ENCODE measurements at regions not wholly inside any gene's neighbourhood (a gene's known extent, or its start where the extent isn't known, plus 50 kb on each side); places are given as distances from the start of the nearest gene placed in this dataset.

DNA sequence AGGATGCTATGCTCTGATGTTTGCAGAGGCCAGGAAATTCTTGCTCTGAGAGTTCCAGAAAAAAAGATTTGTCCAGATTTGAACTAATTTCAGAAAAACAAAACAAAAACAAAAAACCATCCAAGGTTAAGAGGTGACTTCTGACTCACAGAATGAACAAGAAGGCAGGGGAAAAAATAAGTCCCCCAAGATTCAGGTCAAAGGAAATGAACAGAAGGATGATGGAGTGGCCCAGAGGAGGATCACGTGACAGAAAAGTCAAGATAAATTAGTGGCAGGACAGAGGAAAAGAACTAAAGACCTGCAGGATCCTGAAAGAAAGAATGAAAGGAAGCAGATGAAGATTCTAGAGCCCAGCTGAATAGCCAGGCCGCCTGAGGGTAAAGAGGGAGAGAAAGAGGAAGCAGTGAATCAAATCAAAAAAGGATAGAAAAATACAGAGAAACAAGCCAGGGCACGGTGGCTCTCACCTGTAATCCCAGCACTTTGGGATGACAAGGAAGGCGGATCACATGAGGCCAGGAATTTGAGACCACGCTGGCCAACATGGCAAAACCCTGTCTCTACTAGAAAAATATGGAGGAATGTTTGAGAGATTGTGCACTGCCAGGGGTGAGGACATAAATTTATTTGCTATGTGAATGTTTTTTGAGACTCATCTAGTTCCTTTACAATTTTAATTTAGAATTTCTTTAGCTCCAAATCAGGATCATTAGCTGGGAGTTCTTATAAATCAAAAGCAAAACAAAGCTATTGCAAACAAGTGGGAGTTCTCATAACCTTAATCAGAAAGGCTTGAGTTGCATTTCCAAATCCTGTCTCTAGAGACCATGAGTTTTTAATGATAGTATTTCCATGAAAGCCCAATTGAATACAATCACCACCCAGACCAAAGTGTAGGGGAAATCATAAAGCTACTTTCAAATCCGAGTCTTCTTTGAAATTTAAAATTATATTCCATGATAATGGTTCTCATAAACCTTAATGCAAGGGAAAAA is 217.1 kb upstream of the PLEKHG7 start:
- TF ChIP-seq, protein P1, sequence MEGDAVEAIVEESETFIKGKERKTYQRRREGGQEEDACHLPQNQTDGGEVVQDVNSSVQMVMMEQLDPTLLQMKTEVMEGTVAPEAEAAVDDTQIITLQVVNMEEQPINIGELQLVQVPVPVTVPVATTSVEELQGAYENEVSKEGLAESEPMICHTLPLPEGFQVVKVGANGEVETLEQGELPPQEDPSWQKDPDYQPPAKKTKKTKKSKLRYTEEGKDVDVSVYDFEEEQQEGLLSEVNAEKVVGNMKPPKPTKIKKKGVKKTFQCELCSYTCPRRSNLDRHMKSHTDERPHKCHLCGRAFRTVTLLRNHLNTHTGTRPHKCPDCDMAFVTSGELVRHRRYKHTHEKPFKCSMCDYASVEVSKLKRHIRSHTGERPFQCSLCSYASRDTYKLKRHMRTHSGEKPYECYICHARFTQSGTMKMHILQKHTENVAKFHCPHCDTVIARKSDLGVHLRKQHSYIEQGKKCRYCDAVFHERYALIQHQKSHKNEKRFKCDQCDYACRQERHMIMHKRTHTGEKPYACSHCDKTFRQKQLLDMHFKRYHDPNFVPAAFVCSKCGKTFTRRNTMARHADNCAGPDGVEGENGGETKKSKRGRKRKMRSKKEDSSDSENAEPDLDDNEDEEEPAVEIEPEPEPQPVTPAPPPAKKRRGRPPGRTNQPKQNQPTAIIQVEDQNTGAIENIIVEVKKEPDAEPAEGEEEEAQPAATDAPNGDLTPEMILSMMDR (IDR thresholded peaks at IDR 0.05), result no peak
- TF ChIP-seq, protein P2, sequence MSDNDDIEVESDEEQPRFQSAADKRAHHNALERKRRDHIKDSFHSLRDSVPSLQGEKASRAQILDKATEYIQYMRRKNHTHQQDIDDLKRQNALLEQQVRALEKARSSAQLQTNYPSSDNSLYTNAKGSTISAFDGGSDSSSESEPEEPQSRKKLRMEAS (IDR thresholded peaks at IDR 0.05; ENCODE audit: low read depth), result no peak
- TF ChIP-seq EZH2phosphoT487 (IDR thresholded peaks at IDR 0.05; ENCODE audit: borderline replicate concordance, low read depth) (no peak), POLR2AphosphoS5 (IDR thresholded peaks at IDR 0.05; ENCODE audit: low read depth, low read length) (no peak), RCOR1 (IDR thresholded peaks at IDR 0.05; ENCODE audit: low read length) (no peak), SIN3A (IDR thresholded peaks at IDR 0.05; ENCODE audit: borderline replicate concordance, low read depth, low read length) (no peak), RXRA (IDR thresholded peaks at IDR 0.05; ENCODE audit: borderline replicate concordance, low read depth) (no peak), TCF12 (IDR thresholded peaks at IDR 0.05) (no peak), RFX5 (IDR thresholded peaks at IDR 0.05; ENCODE audit: low read length) (no peak), EP300 (IDR thresholded peaks at IDR 0.05; ENCODE audit: borderline replicate concordance in 1 of 2, low read depth in 1 of 2, low read length in 1 of 2) (no peak)
- TF ChIP-seq, protein P3, sequence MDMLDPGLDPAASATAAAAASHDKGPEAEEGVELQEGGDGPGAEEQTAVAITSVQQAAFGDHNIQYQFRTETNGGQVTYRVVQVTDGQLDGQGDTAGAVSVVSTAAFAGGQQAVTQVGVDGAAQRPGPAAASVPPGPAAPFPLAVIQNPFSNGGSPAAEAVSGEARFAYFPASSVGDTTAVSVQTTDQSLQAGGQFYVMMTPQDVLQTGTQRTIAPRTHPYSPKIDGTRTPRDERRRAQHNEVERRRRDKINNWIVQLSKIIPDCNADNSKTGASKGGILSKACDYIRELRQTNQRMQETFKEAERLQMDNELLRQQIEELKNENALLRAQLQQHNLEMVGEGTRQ (IDR thresholded peaks at IDR 0.05; ENCODE audit: borderline replicate concordance, low read depth, low read length), result no peak
